ENCODE measurements at regions not wholly inside any gene's neighbourhood (a gene's known extent, or its start where the extent isn't known, plus 50 kb on each side); places are given as distances from the start of the nearest gene placed in this dataset.
"Not testable (repeated sequence)": the region's sequence is repeated elsewhere in the genome, so short reads cannot be mapped to it uniquely, and the experiment has no call there.

GRCh38 chrX:140163371-140164159, 198.2 kb upstream of the CXorf66 start:
- no peak for DNase-seq (ENCODE audit: low read depth)

- DNase-seq (ENCODE audit: low read depth) = no peak
These were observed 192.3 kb upstream of the CXorf66 start for GRCh38 chrX:140157611-140158010.

DNA sequence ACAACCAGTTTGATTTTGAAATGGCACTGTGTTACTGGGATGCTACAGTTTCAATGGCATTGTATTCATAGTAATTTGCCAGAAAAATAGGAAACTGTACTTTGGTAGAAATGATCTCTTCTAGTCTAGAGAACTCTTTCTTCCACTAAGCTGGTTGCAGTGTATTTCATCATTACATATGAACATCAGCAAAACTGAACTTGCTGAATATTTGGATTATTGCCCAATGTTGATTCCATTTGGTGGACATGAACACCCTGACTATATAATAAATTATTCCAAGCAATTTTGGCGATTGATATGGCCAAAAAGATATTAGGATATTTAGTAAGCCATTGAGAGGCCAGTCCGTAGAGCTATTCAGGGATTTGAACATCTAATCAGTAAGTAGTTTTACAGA, 191.8 kb upstream of the CXorf66 start:
- DNase-seq (ENCODE audit: low read depth) = no peak

GRCh38 chrX:140151316-140151715, 186.0 kb upstream of the CXorf66 start:
- DNase-seq (ENCODE audit: low read depth) = no peak

DNA sequence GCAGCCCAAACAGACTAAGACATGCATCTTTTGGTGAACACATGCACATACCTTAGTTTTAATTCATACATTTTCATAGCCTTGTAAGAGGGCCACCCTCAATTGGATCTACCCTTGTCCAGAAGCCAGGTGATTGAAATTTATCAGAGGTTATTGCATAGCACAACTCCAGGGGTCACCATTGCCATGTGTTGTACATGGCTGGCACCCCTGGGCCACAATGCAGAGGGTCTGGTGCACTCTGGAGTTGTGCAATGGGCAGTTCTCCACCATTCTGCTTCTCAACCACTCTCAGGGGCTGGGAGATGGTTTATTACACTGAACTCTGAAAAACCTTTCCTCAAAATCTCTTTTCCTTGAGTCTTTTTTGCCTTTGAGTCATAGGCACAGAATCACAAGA, 184.4 kb upstream of the CXorf66 start:
- no peak for DNase-seq (ENCODE audit: low read depth)

DNA sequence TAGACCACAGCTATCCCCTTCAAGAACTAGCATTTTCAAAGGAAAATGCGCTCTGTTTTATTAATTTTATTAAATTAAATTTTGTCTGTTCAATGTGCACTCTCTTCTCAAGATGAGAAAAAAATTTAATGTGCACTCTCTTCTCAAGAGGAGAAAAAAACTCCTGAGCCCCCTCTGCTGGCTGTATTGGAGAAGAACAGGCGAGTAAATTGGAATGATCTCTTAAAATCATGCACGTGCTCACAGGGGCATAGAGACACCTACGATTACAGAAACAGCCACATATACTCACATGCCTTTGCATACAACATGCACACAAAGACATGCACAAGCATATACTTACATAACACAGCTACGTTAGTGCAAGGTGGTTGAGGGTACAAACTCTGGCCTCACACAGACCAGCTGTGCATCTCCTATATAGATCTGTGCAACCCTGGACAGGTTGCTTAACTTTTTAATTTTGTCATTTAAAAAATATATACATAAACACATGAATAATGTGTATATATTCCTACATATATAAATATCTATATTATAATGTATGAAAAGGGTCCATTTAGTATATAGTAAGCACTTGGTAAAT, 176.2 kb upstream of the CXorf66 start:
- no peak for DNase-seq (ENCODE audit: low read depth)

- DNase-seq (ENCODE audit: low read depth) = not testable (repeated sequence)
These were observed 173.2 kb upstream of the CXorf66 start for GRCh38 chrX:140138492-140138891.

DNA sequence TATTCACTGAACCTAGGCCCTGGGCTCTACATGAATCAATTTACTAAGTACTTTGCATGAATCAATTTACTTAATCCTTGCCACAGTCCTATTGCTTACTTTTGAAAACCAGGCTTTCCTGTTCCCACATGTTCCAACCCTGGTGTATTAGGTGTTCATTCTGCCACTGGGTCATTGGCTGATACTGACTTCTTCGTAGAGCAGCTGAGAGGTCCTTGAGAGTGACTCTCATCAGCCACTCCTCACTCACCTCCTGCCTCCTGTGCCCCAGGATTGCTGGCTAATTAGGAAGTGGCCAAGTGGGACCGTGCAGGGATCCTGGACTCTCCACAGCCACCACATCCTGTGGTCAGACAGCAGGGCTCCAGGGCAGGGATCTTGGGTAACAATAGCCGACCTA, 172.7 kb upstream of the CXorf66 start:
- not testable (repeated sequence) for DNase-seq (ENCODE audit: low read depth)

DNA sequence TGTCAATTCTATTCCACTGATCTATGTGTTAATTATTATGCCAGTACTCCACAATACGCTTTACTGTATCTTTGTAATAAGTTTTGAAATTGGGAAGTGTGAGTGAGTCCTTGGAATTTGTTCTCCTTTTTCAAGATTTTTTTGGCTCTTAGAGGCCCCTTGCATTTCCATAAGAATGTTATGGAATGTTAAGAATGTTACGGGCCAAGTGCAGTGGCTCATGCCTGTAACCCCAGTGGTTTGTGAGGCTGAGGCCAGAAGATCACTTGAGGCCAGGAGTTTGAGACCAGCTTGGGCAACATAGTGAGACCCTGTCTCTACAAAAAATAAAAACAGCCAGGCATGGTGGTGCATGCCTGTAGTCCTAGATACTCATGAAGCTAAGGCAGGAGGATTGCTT, 167.6 kb upstream of the CXorf66 start:
- DNase-seq (ENCODE audit: low read depth) = no peak

DNA sequence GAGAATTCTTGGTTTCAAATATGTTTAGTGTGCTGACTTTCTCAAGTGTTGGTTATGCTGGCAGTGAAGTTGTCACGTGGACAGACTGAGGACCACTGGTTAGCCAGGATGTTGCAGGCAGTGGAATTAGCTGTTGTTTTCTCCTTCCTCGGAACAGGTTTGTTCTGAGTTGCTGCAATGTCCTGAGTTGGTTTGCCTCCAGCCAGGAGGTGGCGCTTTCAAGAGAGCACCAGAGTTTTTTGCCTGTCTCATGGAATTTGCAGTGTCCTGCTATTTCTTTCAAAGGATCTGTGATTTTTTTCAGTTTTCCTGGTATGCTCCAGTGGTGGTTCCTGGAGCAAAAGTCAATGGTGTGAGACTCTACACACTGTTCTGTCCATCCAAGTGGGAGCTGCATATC, 158.1 kb upstream of the CXorf66 start:
- DNase-seq (ENCODE audit: low read depth) = no peak

DNA sequence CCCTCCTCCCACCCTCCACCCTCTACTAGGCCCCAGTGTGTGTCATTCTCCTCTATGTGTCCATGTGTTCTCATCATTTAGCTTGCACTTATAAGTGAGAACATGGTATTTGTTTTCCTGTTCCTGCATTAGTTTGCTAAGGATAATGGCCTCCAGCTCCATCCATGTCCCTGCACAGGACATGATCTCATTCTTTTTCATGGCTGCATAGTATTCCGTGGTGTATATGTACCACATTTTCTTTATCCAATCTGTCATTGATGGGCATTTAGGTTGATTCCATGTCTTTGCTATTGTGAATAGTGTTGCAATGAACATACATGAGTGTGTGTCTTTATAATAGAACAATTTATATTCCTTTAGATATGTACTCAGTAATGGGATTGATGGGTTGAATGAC, 148.7 kb upstream of the CXorf66 start:
- not testable (repeated sequence) for DNase-seq (ENCODE audit: low read depth)

DNA sequence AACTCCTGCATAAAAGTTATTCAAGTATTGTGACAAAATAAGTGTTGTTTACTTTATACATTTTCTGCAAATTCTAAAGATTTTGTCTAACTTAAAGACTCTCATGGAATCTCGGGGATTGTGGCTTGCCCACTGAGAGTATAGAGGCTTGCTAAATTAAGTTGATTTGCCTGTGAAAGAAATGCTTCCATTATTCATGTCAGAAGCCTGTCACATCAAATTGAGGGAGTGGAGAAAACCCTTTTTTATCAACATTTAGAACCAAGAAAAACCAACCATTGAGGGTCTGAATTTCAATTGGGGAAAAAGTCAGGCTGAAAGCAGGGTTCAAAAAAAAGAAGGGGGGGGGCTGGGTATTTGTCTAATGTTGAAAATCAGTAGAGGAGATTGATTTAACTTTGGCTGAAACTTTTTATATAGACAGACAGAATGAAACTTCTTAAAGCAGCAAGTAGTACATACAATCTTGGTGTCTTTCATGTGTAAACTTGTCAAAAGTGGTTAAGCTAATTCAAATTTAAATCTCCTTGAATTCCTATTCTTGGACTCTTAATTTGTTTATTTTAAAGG, 144.8 kb upstream of the CXorf66 start:
- DNase-seq (ENCODE audit: low read depth) = no peak

DNA sequence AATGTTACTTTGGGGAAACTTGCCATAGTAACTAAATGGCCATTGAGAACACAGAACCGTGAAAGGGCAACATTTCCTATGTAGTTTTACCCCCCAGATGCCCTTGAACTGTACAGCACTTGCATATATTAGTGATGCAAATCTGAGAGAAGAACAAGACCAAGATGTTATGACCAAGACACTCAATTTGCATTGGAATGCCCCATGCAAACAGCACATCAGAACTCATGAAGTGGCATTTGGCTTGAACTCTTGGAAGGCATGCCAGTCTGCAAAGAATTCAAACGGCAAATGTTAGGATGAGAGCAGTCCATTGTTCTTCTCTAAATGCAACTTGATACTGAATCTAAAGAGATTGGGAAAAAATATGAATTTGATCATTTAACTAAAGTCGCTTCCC, 139.4 kb upstream of the CXorf66 start:
- no peak for DNase-seq (ENCODE audit: low read depth)

- no peak for DNase-seq (ENCODE audit: low read depth)
These were observed 133.9 kb upstream of the CXorf66 start for GRCh38 chrX:140099221-140099620.

GRCh38 chrX:140092121-140092520, 126.8 kb upstream of the CXorf66 start:
- no peak for DNase-seq (ENCODE audit: low read depth)

- DNase-seq (ENCODE audit: low read depth) = peak; percentile 3
These were observed 126.0 kb upstream of the CXorf66 start for GRCh38 chrX:140091125-140091886.

DNA sequence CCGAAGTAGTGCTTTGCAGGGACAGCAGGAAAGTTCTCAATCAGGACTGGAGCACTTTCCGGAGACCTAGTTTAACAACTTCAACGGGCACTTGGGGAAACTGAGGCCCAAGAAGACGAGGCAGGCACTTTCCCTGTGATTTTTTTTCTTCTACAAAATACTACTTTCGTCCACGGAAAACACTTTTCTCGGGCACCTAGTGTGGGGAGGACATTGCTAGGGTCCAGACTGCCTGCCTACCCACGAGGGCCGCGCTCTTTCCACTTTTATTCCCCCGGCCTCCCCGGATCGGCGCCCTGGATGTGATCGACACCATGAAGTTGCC, 125.4 kb upstream of the CXorf66 start:
- DNase-seq (ENCODE audit: low read depth) = no peak

GRCh38 chrX:140088438-140088837, 123.1 kb upstream of the CXorf66 start:
- no peak for DNase-seq (ENCODE audit: low read depth)

DNA sequence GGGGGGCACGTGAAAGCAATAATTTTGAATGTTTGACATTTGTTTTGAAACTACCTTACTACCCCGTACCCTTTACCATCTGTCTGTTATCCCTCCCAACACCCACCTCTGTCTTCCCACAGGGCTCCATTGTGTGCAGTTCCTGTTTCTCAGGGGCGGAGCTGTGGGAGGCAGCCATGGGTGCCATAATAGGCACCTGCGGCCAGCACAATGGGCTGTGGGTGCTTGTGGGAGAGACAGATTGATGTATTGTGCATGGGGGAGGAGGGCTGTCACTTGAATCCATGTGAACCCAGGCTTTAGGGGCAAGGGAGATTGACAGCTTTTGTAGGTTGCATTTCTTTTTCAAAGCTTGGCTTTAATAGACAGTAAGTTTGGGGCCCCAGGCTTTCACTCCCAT, 122.6 kb upstream of the CXorf66 start:
- DNase-seq (ENCODE audit: low read depth) = no peak

GRCh38 chrX:140086691-140087090, 121.4 kb upstream of the CXorf66 start:
- DNase-seq (ENCODE audit: low read depth) = no peak

- not testable (repeated sequence) for DNase-seq (ENCODE audit: low read depth)
These were observed 109.5 kb upstream of the CXorf66 start for GRCh38 chrX:140074851-140075250.

GRCh38 chrX:140071037-140071436, 105.7 kb upstream of the CXorf66 start:
- no peak for DNase-seq (ENCODE audit: low read depth)

Data from stimulated activated CD4-positive, alpha-beta T cell treated with anti-CD3 and anti-CD28 coated beads, Interleukin-2, amount 100 ng/mL, for 4 hours (primary cell).